Keratinocyte (primary cell): ENCODE measurements at regions not wholly inside any gene's neighbourhood (a gene's known extent, or its start where the extent isn't known, plus 50 kb on each side); places are given as distances from the start of the nearest gene placed in this dataset.

Experiments used
- EZH2 ChIP-seq: IDR thresholded peaks from one replicate; pipeline ENCODE4 v1.6.1; 2012; ENCODE audit warnings: inconsistent platforms, mild to moderate bottlenecking, low read length, moderate library complexity
- TF ChIP-seq, protein P1 (sequence below), 3 experiments: IDR thresholded peaks in 1 of 3; conservative IDR thresholded peaks in 1 of 3; optimal IDR thresholded peaks in 1 of 3; 2 replicates in 2 of 3; 3 replicates in 1 of 3; pipeline versions ENCODE3 to v1.5.1; 2011; ENCODE audit warnings: low read length in 3 of 3, mild to moderate bottlenecking in 3 of 3, moderate library complexity in 2 of 3, control low read depth in 1 of 3, inconsistent platforms in 1 of 3; ENCODE audit not compliant: insufficient read depth in 2 of 3; ENCODE audit errors: extremely low read depth in 1 of 3

DNA sequence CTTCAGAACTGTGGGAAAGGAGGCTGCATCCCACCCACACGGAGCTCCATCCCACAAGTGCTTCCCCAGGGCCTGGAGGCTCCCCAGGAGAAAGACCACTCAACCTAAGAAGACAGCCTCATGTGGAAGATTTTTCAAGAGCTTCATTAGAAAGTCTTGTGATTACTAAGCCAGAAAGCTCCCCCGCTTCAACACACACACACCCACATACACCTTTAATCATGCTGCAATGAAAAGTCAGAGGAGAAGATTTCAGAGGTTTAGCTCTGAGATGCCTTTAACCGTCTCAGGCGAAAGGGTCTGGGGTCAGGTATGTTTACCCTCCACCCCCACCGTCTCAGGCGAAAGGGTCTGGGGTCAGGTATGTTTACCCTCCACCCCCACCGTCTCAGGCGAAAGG, 634.5 kb upstream of the B3GAT1 start:
- TF ChIP-seq, protein P1, sequence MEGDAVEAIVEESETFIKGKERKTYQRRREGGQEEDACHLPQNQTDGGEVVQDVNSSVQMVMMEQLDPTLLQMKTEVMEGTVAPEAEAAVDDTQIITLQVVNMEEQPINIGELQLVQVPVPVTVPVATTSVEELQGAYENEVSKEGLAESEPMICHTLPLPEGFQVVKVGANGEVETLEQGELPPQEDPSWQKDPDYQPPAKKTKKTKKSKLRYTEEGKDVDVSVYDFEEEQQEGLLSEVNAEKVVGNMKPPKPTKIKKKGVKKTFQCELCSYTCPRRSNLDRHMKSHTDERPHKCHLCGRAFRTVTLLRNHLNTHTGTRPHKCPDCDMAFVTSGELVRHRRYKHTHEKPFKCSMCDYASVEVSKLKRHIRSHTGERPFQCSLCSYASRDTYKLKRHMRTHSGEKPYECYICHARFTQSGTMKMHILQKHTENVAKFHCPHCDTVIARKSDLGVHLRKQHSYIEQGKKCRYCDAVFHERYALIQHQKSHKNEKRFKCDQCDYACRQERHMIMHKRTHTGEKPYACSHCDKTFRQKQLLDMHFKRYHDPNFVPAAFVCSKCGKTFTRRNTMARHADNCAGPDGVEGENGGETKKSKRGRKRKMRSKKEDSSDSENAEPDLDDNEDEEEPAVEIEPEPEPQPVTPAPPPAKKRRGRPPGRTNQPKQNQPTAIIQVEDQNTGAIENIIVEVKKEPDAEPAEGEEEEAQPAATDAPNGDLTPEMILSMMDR (optimal IDR thresholded peaks at IDR 0.05 in 1 of 3, IDR thresholded peaks at IDR 0.05 in 1 of 3, conservative IDR thresholded peaks at IDR 0.05 in 1 of 3; ENCODE audit: extremely low read depth in 1 of 3, insufficient read depth in 2 of 3, low read length in 3 of 3) = no peak
- TF ChIP-seq EZH2 = no peak
